Endothelial cell of umbilical vein (primary cell): ENCODE measurements at regions not wholly inside any gene's neighbourhood (a gene's known extent, or its start where the extent isn't known, plus 50 kb on each side); places are given as distances from the start of the nearest gene placed in this dataset.

Source experiments
- BruUV-seq: library from RNA; stranded (reverse); fragments of 400-500 nt; replicated peaks from 2 replicates; lab custom pipeline; 2021; lab: Mats Ljungman, UMichigan
- CTCF ChIA-PET: fragments of 300-600, 350-600 bp; sonication (Branson Sonifier 250); formaldehyde crosslinking; loops from one replicate; lab custom pipeline; 2021; ENCODE audit warnings: antibody characterized with exemption, inconsistent platforms; lab: Charles Lee
- POLR2A ChIA-PET: fragments of 300-600, 350-600 bp; sonication (Branson Sonifier 250); formaldehyde crosslinking; loops from one replicate; lab custom pipeline; 2021; ENCODE audit warnings: antibody characterized with exemption, inconsistent platforms; lab: Charles Lee
- DNase-seq: peaks from one replicate; pipeline ENCODE4 v3.0.0-alpha.2; 2011; ENCODE audit warnings: low read depth, low spot score
- FAIRE-seq: peaks from 2 replicates; lab custom pipeline; 2011; peaks lifted over from hg19 to GRCh38; lab: Jason Lieb, UNC
- H2AFZ ChIP-seq: 2 replicates; pipeline ENCODE4 v1.6.0; 2012; ENCODE audit warnings: low read depth, low read length, control low read depth, inconsistent platforms
- H3K27ac ChIP-seq: 2 replicates; pipeline ENCODE4 v1.5.1; 2011; ENCODE audit warnings: low read depth, mild to moderate bottlenecking, control low read depth, low read length, moderate library complexity; ENCODE audit not compliant: insufficient read depth
- H3K27me3 ChIP-seq, 2 experiments: 2 replicates each; pipeline versions ENCODE4 v1.6.0 to v1.6.1; 2011; ENCODE audit warnings: low read length in 2 of 2, mixed read lengths in 1 of 2; ENCODE audit not compliant: control insufficient read depth in 2 of 2, insufficient read depth in 2 of 2
- H3K36me3 ChIP-seq, 2 experiments: 2 replicates in 1 of 2; 3 replicates in 1 of 2; pipeline ENCODE4 v1.5.1; 2011; ENCODE audit warnings: low read length in 2 of 2, mild to moderate bottlenecking in 1 of 2, moderate library complexity in 1 of 2; ENCODE audit not compliant: control insufficient read depth in 2 of 2, insufficient read depth in 2 of 2; ENCODE audit errors: extremely low read depth in 1 of 2
- H3K4me1 ChIP-seq: 3 replicates; pipeline ENCODE4 v1.5.1; 2011; ENCODE audit warnings: mild to moderate bottlenecking, low read length; ENCODE audit not compliant: control insufficient read depth, insufficient read depth; ENCODE audit errors: extremely low read depth
- H3K4me2 ChIP-seq: 2 replicates; pipeline ENCODE4 v1.6.1; 2011; ENCODE audit warnings: low read length, control low read depth, mixed read lengths; ENCODE audit not compliant: insufficient read depth
- H3K4me3 ChIP-seq, 3 experiments: fragments of 200-600 bp in 1 of 3; sonication (generic), shearing (Covaris generic) in 1 of 3; replicated peaks in 1 of 3; 2 replicates each; pipeline ENCODE4 v1.5.1; 2011 to 2016; ENCODE audit warnings: control low read depth in 3 of 3, low read length in 3 of 3, mild to moderate bottlenecking in 2 of 3, inconsistent platforms in 1 of 3, low read depth in 1 of 3, moderate library complexity in 1 of 3; ENCODE audit not compliant: insufficient read depth in 1 of 3
- H3K79me2 ChIP-seq: 2 replicates; pipeline ENCODE4 v1.6.0; 2012; ENCODE audit warnings: low read length, inconsistent platforms; ENCODE audit not compliant: control insufficient read depth, insufficient read depth
- H3K9ac ChIP-seq: replicated peaks from 2 replicates; pipeline ENCODE3; 2011; ENCODE audit warnings: low read length, control low read depth; ENCODE audit not compliant: insufficient read depth; ENCODE audit errors: extremely low read depth
- H3K9me1 ChIP-seq: replicated peaks from 3 replicates; pipeline ENCODE4 v1.6.0; 2011; ENCODE audit warnings: mild to moderate bottlenecking, low read length; ENCODE audit not compliant: control insufficient read depth, insufficient read depth; ENCODE audit errors: extremely low read depth
- H3K9me3 ChIP-seq: replicated peaks from 2 replicates; pipeline ENCODE4 v1.5.1; 2012; ENCODE audit warnings: low read length, inconsistent platforms; ENCODE audit not compliant: control insufficient read depth, insufficient read depth
- H4K20me1 ChIP-seq: replicated peaks from 2 replicates; pipeline ENCODE3; 2011; ENCODE audit warnings: mild to moderate bottlenecking, low read length; ENCODE audit not compliant: control insufficient read depth, insufficient read depth; ENCODE audit errors: extremely low read depth
- EZH2 ChIP-seq: IDR thresholded peaks from 2 replicates; pipeline ENCODE4 v1.6.1; 2012; ENCODE audit warnings: borderline replicate concordance, low read depth, mild to moderate bottlenecking, moderate library complexity, low read length, inconsistent platforms; ENCODE audit not compliant: severe bottlenecking
- FOS ChIP-seq: IDR thresholded peaks from 2 replicates; pipeline ENCODE4 v1.6.1; 2011; ENCODE audit warnings: mild to moderate bottlenecking, low read length, moderate library complexity, borderline replicate concordance; ENCODE audit not compliant: insufficient read depth
- MYC ChIP-seq: IDR thresholded peaks from one replicate; pipeline ENCODE4 v1.6.1; 2011; ENCODE audit warnings: mild to moderate bottlenecking, low read depth, low read length
- POLR2A ChIP-seq: IDR thresholded peaks from 2 replicates; pipeline ENCODE4 v1.6.1; 2012; ENCODE audit warnings: low read depth, mild to moderate bottlenecking, control low read depth, low read length
- dilution Hi-C: fragments of 300-500 bp; cut with MboI; formaldehyde crosslinking; loops from one replicate; pipeline ENCODE4 v1.15.0; 2019; ENCODE audit warnings: low sequenced_read_pairs; ENCODE audit not compliant: extremely low pct_ligation_motif_present
- intact Hi-C: fragments of 100-400 bp; cut with micrococcal nuclease; formaldehyde crosslinking; loops from one replicate; pipeline ENCODE4 v1.10.0; 2022
- TF ChIP-seq, protein P1 (sequence below), 2 donors: IDR thresholded peaks; 1 replicate in 1 of 2; 2 replicates in 1 of 2; pipeline ENCODE4 v1.5.1; 2011; ENCODE audit warnings: low read length in 2 of 2, mild to moderate bottlenecking in 2 of 2, moderate library complexity in 2 of 2, control low read depth in 1 of 2, inconsistent platforms in 1 of 2, low read depth in 1 of 2; ENCODE audit not compliant: insufficient read depth in 1 of 2; ENCODE audit errors: extremely low read depth in 1 of 2
- TF ChIP-seq, protein P2 (sequence below): IDR thresholded peaks from 2 replicates; pipeline ENCODE4 v1.6.1; 2011; ENCODE audit not compliant: insufficient read depth, insufficient read length

DNA sequence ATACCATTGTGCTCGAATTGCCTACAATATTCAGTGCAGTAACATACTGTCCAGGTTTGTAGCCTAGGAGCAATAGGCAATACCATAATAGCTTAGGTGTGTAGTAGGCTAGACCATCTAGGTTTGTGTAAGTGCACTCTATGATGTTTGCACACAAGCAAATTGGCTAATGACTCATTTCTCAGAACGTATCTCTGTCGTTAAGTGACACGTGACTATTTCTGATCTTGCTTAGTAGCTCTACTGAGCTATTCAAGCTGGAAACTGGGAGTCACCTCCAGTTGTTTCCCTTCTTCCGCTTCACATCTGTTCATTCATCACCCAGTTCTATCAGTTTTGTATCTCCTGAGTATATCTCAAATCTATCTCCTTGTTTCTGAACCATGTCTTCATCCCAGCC lies 86.1 kb downstream of the HNRNPD start:
- ChIA-PET CTCF (no interaction called here), POLR2A (no interaction called here)
- H3K36me3 ChIP-seq, result no peaks in the 10 kb centered on the region
- no peak for DNase-seq
- H3K9me1 ChIP-seq, result no peaks in the 10 kb centered on the region
- peaks cover 6% of the 10 kb centered on the region for H3K4me1 ChIP-seq
- no peak overlapping the region for H3K4me2 ChIP-seq
- H3K79me2 ChIP-seq, result no peaks in the 10 kb centered on the region
- no peak overlapping the region for H3K4me3 ChIP-seq
- H2AFZ ChIP-seq, result no peak overlapping the region
- H4K20me1 ChIP-seq, result no peaks in the 10 kb centered on the region
- dilution Hi-C loops (no loop called here), intact Hi-C loops (no loop called here)
- no peak for TF ChIP-seq EZH2
- TF ChIP-seq FOS, result no peak
- TF ChIP-seq, protein P1, sequence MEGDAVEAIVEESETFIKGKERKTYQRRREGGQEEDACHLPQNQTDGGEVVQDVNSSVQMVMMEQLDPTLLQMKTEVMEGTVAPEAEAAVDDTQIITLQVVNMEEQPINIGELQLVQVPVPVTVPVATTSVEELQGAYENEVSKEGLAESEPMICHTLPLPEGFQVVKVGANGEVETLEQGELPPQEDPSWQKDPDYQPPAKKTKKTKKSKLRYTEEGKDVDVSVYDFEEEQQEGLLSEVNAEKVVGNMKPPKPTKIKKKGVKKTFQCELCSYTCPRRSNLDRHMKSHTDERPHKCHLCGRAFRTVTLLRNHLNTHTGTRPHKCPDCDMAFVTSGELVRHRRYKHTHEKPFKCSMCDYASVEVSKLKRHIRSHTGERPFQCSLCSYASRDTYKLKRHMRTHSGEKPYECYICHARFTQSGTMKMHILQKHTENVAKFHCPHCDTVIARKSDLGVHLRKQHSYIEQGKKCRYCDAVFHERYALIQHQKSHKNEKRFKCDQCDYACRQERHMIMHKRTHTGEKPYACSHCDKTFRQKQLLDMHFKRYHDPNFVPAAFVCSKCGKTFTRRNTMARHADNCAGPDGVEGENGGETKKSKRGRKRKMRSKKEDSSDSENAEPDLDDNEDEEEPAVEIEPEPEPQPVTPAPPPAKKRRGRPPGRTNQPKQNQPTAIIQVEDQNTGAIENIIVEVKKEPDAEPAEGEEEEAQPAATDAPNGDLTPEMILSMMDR (IDR thresholded peaks at IDR 0.05; ENCODE audit: extremely low read depth in 1 of 2, insufficient read depth in 1 of 2, low read depth in 1 of 2, low read length in 2 of 2), result no peak
- TF ChIP-seq, protein P2, sequence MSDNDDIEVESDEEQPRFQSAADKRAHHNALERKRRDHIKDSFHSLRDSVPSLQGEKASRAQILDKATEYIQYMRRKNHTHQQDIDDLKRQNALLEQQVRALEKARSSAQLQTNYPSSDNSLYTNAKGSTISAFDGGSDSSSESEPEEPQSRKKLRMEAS, result no peak
- TF ChIP-seq MYC, result no peak
- no peak for TF ChIP-seq POLR2A
- no peak for FAIRE-seq
- H3K27me3 ChIP-seq, result peaks cover 13 to 18% of the 10 kb centered on the region in 2 experiments
- H3K27ac ChIP-seq, result no peak overlapping the region
- BruUV-seq, result no TSS peak
- no peaks in the 10 kb centered on the region for H3K9me3 ChIP-seq
- no peak overlapping the region for H3K9ac ChIP-seq
